Gastrocnemius medialis (tissue), 4 donors: ENCODE measurements at regions not wholly inside any gene's neighbourhood (a gene's known extent, or its start where the extent isn't known, plus 50 kb on each side); places are given as distances from the start of the nearest gene placed in this dataset.

ENCODE experiments used
- POLR2A ChIP-seq, 2 donors: fragments of 450-650 bp; IDR thresholded peaks; one replicate each; pipeline ENCODE4 v1.6.1; 2017; ENCODE audit warnings: antibody characterized with exemption in 2 of 2, mild to moderate bottlenecking in 2 of 2, moderate library complexity in 2 of 2
- TF ChIP-seq, protein P1 (sequence below), 5 experiments: fragments of 450-650 bp in 3 of 5; fragments of 200-600 bp in 2 of 5; sonication (generic) in 2 of 5; IDR thresholded peaks in 4 of 5; conservative IDR thresholded peaks in 1 of 5; 1 replicate in 4 of 5; 2 replicates in 1 of 5; pipeline ENCODE4 v1.5.1; 2016 to 2019; ENCODE audit warnings: antibody characterized with exemption in 5 of 5, mild to moderate bottlenecking in 3 of 5, moderate library complexity in 3 of 5

- TF ChIP-seq, protein P1, sequence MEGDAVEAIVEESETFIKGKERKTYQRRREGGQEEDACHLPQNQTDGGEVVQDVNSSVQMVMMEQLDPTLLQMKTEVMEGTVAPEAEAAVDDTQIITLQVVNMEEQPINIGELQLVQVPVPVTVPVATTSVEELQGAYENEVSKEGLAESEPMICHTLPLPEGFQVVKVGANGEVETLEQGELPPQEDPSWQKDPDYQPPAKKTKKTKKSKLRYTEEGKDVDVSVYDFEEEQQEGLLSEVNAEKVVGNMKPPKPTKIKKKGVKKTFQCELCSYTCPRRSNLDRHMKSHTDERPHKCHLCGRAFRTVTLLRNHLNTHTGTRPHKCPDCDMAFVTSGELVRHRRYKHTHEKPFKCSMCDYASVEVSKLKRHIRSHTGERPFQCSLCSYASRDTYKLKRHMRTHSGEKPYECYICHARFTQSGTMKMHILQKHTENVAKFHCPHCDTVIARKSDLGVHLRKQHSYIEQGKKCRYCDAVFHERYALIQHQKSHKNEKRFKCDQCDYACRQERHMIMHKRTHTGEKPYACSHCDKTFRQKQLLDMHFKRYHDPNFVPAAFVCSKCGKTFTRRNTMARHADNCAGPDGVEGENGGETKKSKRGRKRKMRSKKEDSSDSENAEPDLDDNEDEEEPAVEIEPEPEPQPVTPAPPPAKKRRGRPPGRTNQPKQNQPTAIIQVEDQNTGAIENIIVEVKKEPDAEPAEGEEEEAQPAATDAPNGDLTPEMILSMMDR (IDR thresholded peaks at IDR 0.05 in 4 of 5, conservative IDR thresholded peaks at IDR 0.05 in 1 of 5), result no peak
- TF ChIP-seq POLR2A (IDR thresholded peaks at IDR 0.05), result no peak
Observed at GRCh38 chr18:38297910-38298309, 732.3 kb upstream of the CELF4 start.
